HG03196 (cell line): ENCODE measurements at regions not wholly inside any gene's neighbourhood (a gene's known extent, or its start where the extent isn't known, plus 50 kb on each side); places are given as distances from the start of the nearest gene placed in this dataset.
"Not testable (repeated sequence)": the region's sequence is repeated elsewhere in the genome, so short reads cannot be mapped to it uniquely, and the experiment has no call there.

Experiments used
- ATAC-seq: cut with Tn5 transposase; IDR thresholded peaks from one replicate; pipeline ENCODE4 v1.9.1; 2021; ENCODE audit not compliant: unreplicated experiment

- no peak for ATAC-seq
Measured at GRCh38 chr2:128593518-128593878, 274.8 kb upstream of the HS6ST1 start.

- no peak for ATAC-seq
Measured at GRCh38 chr2:128593879-128594650, 275.4 kb upstream of the HS6ST1 start.

GRCh38 chr2:128594651-128594910 lies 275.9 kb upstream of the HS6ST1 start:
- no peak for ATAC-seq

GRCh38 chr2:128594953-128595677 lies 276.4 kb upstream of the HS6ST1 start:
- no peak for ATAC-seq

GRCh38 chr2:128595763-128596395 lies 277.2 kb upstream of the HS6ST1 start:
- ATAC-seq: no peak

GRCh38 chr2:128596396-128597120 lies 277.9 kb upstream of the HS6ST1 start:
- no peak for ATAC-seq

- ATAC-seq: no peak
Measured at GRCh38 chr2:128597121-128597762, 278.6 kb upstream of the HS6ST1 start.

GRCh38 chr2:128598260-128598659 lies 279.6 kb upstream of the HS6ST1 start:
- ATAC-seq: not testable (repeated sequence)

- no peak for ATAC-seq
Measured at GRCh38 chr2:128598862-128599441, 280.3 kb upstream of the HS6ST1 start.

- ATAC-seq: no peak
Measured at GRCh38 chr2:128599700-128600099, 281.0 kb upstream of the HS6ST1 start.

- ATAC-seq: no peak
Measured at GRCh38 chr2:128600581-128601297, 282.1 kb upstream of the HS6ST1 start.

- no peak for ATAC-seq
Measured at GRCh38 chr2:128601298-128602037, 282.8 kb upstream of the HS6ST1 start.

GRCh38 chr2:128602038-128602698 lies 283.5 kb upstream of the HS6ST1 start:
- ATAC-seq: no peak

- ATAC-seq: no peak
Measured at GRCh38 chr2:128602699-128603101, 284.0 kb upstream of the HS6ST1 start.

- ATAC-seq: no peak
Measured at GRCh38 chr2:128603411-128603924, 284.8 kb upstream of the HS6ST1 start.

GRCh38 chr2:128604045-128604444 lies 285.4 kb upstream of the HS6ST1 start:
- no peak for ATAC-seq

- ATAC-seq: not testable (repeated sequence)
Measured at GRCh38 chr2:128604581-128604980, 285.9 kb upstream of the HS6ST1 start.

GRCh38 chr2:128605421-128605820 lies 286.8 kb upstream of the HS6ST1 start:
- ATAC-seq: no peak

- no peak for ATAC-seq
Measured at GRCh38 chr2:128605931-128606330, 287.3 kb upstream of the HS6ST1 start.
